ENCODE measurements at regions not wholly inside any gene's neighbourhood (a gene's known extent, or its start where the extent isn't known, plus 50 kb on each side); places are given as distances from the start of the nearest gene placed in this dataset.

DNA sequence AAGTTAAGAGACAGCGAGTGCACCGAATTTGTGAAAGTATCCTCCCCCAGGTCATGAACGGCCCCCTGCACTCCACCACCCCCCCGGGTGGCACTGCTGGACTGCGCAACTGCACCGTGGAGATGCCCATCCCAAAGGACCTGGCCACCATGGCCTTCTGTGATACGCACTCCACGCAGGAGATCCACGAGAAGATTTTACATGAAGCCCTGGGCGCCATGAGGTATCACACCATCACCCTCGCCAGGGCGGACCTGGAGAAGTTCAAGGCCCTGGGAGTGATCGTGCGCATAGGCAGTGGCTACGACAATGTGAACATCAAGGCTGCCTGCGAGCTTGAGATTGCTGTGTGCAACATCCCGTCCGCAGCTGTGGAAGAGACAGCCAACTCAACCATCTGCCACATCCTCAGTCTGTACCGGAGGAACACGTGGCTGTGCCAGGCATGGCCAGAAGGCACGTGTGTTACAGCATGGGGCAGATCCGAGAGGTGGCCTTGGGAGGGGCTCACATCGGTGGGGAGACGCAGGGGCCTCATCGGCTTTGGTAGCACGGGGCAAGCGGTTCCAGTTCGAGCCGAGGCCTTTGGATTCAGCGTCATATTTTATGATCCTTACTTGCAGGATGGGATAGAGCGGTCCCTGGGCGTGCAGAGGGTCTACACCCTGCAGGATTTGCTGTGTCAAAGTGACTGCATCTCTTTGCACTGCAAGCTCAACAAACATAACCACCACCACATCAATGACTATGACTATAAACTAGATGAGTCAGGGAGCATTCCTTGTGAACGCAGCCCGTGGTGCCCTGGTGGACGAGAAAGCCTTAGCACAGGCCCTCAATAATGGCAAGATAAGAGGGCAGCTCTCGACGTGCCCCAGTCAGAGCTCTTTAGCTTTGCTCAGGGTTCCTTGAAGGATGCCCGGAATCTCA, 290.8 kb upstream of the MC4R start:
- no peak for DNase-seq (ENCODE audit: low spot score)

DNA sequence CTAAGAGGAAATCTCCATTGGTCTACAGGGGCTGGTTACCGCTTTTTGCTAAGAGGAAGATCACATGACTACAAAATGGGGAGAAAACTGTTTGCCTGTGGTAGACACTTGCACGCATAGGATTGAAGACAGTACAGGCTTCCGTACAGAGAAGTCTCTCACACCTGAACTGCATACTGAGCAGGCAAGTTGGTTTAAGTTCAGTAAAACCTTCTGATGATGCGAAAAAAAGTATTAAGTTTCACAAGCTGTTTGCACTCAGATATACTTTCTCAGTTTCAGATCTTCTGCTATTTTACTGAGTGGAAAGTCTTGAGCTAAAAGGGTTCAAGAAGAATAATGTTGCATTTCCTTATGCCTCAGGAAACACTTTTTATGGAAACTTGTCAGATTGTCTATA, 292.2 kb upstream of the MC4R start:
- DNase-seq (ENCODE audit: low spot score) = no peak

DNA sequence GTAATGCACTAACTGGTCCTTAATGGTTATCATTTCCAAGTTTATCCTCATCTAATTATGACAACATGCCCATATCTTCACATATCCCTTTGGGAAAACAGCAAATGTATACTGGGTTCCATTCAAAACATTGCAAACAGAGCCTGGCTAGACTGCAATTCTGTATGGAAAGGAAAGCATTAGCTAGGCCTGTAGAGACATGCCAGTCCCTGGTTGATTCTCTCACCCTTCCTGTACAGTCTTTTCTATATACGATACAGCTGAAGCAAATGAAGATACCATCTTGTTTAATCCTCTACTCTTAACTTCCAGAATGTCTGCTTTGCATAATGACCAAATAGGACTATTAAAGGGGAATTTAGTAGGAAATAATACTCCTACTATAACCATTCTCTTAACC, 294.4 kb upstream of the MC4R start:
- no peak for DNase-seq (ENCODE audit: low spot score)

DNA sequence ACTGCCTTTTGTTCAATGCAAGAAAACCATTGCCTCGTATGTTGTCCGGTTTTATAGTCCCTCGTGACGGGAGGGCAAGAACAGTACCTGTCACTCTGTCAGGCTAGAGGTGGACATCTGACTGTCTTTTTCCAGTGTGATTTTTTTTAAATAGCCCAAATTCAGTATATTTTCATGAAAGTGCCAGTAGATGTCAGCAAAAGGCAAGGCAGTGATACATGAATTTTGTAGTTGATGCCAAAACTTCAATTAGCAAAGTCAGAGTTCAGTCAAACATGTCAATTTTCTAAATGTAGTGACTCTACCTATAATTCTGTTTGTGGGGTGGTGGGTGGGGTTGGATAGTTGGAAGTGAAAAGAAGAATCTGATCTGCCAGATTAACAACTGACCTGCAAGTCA, 296.0 kb upstream of the MC4R start:
- DNase-seq (ENCODE audit: low spot score) = no peak

DNA sequence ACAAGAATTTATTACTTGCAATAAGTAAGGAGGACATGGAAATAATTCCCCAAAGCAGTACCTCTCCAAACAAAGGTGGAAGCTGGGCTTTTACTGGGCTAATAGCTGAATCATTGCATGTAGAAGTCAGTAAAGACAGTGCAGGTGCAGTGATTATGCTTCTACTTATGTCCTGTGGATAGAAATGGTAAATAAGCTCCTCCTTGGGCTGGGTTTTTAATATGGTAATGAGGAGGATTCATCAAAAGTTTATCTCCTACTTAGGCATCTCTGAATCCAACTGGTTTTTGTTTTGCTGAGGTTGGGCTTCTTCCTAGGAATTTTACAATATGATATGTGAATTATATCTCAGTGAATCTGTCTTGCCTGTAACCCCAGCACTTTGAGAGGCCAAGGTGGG, 297.4 kb upstream of the MC4R start:
- DNase-seq (ENCODE audit: low spot score) = no peak

DNA sequence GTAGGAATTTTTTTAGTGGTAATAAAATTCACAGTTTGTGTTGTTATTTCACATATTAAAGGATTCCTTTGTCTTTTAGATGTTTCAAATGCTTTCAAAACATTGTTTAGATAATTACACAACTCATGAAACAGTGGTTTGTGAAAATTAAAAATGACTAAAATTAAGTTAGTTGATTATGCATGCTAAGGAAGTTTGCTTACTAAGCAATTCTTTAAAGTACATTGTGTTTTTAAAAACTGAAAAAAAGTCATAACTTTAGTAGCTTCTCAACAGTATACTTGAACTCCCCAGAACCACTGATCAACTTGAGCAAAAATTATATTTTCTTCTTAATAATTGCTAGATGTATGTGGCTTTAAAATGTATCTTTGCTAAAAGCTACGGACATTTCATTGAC, 298.4 kb upstream of the MC4R start:
- no peak for DNase-seq (ENCODE audit: low spot score)

DNA sequence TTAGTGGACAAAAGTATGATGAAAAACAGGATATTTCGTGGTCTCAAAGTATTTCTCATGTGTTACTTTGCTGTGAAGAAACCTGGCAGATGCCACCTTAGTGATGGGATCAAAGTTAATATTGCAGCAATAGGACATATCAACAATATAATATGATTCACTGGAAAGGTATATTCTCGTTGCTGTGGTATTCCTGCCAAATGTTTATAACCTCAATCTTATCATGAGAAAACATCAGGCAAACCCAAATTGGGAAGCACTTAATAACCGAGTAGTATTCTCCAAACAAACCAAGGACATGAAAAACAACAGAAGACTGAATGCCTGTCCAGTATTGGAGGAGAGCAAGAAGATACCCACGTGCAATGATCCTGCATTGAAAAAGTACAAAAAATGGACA, 302.6 kb upstream of the MC4R start:
- DNase-seq (ENCODE audit: low spot score) = no peak

DNA sequence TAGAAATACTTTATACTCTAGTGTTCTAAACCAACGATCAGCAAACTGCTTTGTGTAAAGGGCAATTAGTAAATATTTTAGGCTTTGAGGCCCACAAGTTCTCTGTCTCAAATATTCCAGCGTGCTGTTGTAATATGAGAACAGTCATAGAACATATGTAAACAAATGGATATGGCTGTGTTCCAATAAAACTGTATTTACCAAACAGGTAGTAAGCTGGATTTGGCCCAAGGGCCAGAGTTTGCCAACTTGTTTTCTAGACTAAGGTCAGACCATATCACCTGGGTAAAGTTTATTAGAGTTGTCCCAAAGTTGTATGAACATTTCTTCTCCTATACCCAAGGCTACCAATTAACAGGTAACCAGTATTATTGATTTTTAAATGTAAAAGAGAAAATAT, 303.2 kb upstream of the MC4R start:
- DNase-seq (ENCODE audit: low spot score) = no peak

DNA sequence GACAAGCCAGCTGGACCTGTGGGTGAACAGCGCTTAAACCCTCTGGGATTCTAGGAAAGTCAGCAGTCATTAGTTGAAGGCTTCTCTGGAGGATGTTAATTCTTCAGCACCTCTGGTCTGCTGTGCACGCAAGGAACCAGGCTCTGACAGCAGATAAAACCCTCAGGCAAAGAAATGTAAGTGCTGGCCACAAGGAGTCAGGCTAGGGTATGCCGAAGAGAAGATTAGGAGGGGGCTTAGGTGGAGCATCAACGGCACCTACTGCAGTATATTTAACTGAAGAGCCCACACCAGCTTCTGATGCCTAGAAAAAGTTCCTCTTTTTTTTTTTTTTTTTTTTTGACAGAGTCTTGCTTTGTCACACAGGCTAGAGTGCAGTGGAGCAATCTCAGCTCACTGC, 304.2 kb upstream of the MC4R start:
- no peak for DNase-seq (ENCODE audit: low spot score)

DNA sequence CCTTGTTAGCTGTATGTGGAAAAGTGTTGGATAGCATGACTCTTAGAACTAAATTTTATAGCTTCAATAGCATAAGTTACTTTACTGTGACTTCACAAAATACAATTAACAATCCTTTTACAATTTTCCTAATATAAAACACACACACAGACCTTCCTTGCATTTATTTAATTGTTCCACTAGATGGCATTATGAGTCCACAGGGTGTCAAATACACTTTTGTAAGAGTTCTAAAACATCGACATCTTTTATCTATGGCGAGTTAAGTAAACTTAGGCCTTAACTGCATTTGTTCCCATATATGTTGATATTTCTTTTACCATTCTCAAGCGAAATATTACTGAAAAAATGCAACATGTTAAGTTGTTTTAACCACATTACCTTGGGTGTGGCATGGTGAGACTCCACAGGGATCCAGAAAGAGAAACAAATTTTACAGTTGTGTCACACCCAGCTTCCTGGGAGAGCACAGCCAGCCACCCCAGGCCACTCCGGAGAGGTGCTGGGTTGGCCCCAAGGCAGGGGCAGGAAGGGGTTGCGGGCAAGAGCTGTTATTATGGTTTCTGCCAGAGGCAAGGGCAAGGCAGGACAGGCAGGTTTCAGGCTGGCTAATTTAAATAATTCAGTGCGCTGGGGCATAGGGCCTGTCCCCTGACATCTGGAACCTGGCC, 312.4 kb upstream of the MC4R start:
- DNase-seq (ENCODE audit: low spot score) = no peak

DNA sequence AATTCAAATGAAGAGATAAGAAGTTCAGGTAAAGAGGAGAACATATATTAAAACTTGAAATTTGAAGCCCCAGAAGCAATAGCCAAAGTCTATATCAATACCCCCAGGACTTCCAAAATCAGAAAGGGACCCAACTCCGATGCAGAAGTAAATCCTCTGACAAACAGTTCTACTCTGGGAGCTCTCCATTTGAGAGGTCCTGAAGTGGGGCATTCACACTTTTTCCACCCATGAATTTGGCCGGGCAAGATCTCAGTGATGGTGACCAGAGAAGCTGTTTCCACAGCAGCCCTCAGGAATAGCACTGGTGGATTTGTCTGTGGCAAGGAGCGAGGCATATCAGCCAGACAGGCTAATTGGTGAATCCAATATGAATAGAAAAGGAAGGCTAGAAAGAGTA, 313.6 kb upstream of the MC4R start:
- no peak for DNase-seq (ENCODE audit: low spot score)

DNA sequence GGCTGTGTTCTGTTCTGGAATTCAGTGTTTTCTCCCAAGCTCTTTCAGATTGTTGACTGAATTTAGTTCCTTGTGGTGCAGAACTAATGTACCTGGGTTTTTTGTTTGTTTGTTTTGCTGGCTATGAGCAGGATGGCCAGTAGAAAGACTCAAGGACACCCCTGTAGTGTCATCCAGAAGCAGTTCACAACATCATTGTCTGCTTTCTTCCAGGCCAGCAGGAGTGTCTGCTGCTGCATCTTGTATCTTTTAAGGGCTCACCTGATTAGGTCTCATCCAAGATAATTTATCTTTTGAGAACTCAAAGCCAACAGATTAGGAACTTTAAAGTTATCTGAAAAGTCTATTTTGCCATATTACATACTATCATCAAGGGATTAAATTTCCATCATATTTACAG, 318.5 kb upstream of the MC4R start:
- DNase-seq (ENCODE audit: low spot score) = no peak

DNA sequence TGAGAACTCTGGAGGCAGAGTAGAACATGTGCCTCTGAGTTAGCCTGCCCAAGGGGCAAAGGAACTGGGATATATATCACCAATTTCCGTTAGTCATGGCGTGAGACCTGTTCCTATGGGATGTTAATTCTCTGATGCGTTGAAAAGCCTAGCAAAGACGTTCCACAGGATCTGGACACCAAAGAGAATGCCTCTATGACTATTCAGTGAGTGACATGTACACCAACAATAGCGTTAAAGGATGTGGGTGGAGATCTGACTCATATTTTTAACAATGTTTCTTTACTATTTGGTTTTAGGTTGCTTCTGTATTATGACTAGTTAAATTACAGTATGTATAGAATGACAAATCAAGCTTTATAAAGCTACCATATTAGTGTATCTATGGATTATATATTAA, 320.9 kb upstream of the MC4R start:
- no peak for DNase-seq (ENCODE audit: low spot score)

DNA sequence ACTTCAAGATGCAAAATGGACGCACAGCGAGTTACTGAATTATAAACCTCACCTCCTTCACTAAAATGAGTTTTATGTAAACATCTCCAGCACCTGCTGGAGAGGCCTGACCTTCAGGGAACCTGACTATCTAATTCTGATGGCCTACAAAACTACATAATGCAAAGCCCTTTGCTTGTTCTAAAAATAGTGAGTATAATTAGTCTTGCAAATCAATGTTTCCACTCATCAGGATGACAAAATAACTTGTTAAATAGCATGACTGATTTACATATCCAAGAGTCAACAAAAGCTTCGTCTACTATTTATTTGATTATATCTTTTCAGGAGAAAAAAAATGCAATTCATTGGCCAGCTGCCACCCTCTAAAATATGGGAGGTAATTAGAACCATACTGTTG, 326.3 kb upstream of the MC4R start:
- no peak for DNase-seq (ENCODE audit: low spot score)

DNA sequence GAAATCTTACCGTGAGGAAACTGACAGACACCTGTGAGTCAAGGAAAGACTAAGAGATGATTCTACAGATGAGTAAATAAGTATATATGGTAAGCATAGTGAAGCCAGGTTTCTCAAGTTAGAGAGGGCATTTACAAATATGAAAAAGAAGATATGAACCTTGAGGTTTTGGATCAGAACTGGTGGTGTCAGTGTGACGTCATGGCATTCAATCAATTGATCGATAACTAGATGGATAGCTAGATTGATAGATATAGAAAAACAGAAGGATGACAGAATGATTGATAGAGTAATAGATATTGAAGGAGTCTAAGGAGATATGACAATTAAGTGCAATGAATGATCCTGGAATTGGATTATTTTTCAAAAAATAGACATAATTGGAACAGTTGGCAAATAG, 350.2 kb upstream of the MC4R start:
- no peak for DNase-seq (ENCODE audit: low spot score)

DNA sequence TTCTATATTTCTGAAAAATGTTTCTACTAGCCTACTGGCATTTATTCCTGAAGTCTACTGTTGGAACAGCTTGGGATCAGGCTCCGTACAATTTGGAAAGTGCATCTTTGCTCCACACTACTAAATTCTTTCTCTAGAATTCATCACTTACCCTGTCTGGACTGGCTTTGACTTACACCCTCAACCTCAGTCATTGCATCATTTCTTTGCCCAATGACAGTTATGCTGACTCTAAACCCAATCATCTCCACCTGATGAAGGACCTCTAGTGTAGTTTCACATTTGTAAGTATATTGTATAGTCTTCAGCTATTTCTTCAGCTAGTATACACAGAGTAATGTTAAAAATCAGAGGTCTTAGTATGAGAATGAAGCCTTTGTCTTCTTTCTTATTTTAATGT, 359.6 kb upstream of the MC4R start:
- DNase-seq (ENCODE audit: low spot score) = no peak

DNA sequence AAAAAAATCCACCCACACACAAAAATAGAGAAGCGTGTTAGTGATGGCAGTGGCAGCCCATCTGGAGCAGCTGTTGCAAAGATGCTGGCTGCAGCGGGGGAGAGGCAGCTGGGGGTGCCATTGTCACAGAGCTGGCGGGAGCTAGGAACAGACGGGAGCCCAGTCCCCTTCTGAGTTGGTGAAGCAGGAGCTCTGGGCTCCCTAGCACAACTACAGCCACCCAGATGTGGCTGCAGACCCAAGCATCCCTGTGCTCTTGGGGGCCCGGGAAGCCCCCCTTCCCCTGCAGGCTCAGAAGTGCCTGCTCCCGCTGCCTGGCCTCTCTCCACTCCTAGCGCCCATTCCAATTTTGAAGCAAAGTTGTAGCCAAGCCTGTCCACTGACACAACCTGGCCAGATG, 366.6 kb upstream of the MC4R start:
- DNase-seq (ENCODE audit: low spot score) = no peak

DNA sequence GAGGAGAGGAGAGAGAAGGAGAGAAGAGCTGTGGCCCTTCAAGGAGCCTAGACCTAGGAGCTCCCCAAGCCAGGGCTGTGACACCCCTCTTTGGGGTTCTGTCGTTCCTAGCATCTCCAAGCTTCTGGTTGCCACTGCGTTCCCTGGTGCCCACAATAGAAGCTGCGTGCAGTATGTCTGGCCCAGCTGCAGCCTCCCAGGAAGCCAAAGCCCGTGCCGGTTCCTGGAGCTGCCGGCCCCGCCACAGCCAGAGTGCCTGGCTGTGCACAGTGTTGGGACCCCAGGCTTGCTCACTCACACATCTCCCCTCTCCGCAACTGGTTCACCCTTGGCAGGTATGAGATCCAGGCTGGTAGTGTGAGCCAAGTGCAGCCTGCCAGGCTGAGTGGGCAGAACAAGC, 367.7 kb upstream of the MC4R start:
- no peak for DNase-seq (ENCODE audit: low spot score)

DNA sequence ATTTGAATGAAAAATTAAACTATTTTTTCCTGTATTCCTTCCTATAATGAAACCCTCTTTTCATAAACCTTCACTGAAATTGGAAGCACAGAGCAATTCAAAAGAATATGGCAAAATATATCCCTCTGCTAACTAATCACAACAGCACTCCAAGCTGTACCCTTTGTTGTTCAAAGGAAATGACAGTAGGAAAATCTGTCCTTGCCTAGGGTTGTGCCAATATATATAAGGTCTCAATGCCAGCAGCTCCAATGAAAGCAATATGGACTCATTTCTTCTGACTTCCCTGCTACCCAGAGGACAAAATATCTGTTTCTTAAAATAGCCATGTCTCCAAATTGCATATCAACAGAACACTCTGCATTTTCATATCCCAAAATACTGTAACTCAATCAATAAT, 373.9 kb upstream of the MC4R start:
- no peak for DNase-seq (ENCODE audit: low spot score)

DNA sequence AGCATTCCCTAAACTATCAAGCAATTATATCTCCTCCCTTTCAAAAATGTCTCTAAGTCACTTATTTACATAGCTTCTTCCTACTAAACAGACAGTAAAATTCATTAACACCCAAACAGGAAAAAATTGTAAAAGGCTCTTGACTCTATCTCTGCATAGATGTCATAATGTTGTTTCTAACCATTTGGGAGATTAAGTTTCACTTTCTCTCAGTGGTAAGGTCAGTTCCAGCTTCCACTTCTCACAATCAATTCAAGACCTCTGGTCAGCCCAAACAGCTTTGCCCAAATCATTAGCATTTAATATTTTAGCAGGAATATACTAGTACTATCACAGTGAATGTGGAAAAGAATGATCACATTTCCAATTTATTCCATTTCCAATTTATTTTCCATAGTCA, 374.3 kb upstream of the MC4R start:
- no peak for DNase-seq (ENCODE audit: low spot score)

DNA sequence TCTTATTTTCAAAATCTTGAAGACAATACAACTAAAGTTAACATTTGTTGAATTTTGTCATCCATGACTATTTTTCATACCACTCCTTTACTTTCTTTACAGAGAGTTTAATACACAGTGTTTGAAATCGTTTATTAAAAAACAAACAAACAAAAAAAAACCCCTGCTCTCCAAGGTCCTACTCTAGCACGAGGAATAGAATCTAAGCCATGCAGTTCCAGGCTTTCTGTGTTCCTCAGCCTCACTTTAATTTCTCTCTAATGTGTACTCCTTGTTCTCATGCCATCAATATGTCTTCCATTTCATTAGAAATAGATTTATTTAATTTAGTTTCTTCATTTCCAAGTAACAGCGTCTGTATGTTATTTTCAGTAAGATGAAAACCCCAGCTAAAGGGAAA, 381.2 kb upstream of the MC4R start:
- no peak for DNase-seq (ENCODE audit: low spot score)

DNA sequence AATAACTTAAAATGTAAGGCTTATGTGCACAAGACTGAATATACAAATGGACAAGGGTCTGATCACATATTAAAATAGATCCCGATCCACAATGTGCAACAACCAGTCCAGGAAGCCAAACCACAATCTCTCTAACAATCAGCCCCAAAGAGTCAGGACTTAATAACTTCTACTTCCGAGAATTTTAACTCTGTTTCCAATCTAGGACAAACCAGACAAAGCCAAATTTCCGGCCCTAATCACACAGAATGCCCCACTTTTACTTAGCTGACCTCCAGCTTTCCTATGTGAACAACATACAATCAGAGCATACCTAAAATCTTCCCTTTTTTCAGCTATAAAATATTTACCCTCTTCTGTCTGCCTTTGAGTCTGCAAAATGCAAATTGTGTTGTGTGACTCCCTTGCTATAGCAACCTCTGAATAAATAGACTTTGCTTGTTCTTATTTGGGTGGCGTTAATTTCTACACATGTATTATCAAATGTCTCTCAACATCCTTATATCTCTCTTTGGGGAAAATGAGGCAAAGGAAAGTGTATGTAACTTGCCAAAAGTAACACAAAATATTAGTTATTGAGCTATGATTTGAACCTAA, 381.9 kb upstream of the MC4R start:
- no peak for DNase-seq (ENCODE audit: low spot score)

DNA sequence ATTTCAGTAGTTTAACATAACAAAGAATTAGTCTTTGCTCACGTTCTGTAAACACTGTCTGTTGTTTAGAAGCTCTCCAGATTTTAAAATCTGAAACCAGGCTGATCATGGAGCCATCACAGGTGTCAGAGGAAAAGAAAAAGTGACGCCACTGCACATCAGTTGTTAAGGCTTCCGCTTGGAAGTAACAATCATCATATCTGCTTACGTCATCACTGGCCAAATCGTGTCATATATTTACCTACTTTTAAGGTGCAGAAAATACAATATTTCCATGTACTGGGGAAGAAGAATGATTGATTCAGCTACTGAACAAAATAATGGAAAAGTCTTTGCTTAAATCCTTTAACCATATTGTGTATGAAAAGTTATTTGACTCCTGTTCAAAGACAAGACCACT, 382.6 kb upstream of the MC4R start:
- DNase-seq (ENCODE audit: low spot score) = no peak

Data from germinal center (tissue), 1 donor.